Uterus (tissue), 2 donors: ENCODE measurements at regions not wholly inside any gene's neighbourhood (a gene's known extent, or its start where the extent isn't known, plus 50 kb on each side); places are given as distances from the start of the nearest gene placed in this dataset.

Source experiments
- POLR2A ChIP-seq, 2 donors: fragments of 450-650 bp; IDR thresholded peaks; one replicate each; pipeline ENCODE4 v1.6.1; 2016; ENCODE audit warnings: antibody characterized with exemption in 2 of 2, mild to moderate bottlenecking in 1 of 2, moderate library complexity in 1 of 2
- TF ChIP-seq, protein P1 (sequence below), 4 experiments: fragments of 200-600 bp in 2 of 4; fragments of 450-650 bp in 2 of 4; sonication (generic) in 2 of 4; IDR thresholded peaks; one replicate each; pipeline ENCODE4 v1.5.1; 2016 to 2019; ENCODE audit warnings: antibody characterized with exemption in 4 of 4, mild to moderate bottlenecking in 2 of 4, moderate library complexity in 1 of 4

- TF ChIP-seq, protein P1, sequence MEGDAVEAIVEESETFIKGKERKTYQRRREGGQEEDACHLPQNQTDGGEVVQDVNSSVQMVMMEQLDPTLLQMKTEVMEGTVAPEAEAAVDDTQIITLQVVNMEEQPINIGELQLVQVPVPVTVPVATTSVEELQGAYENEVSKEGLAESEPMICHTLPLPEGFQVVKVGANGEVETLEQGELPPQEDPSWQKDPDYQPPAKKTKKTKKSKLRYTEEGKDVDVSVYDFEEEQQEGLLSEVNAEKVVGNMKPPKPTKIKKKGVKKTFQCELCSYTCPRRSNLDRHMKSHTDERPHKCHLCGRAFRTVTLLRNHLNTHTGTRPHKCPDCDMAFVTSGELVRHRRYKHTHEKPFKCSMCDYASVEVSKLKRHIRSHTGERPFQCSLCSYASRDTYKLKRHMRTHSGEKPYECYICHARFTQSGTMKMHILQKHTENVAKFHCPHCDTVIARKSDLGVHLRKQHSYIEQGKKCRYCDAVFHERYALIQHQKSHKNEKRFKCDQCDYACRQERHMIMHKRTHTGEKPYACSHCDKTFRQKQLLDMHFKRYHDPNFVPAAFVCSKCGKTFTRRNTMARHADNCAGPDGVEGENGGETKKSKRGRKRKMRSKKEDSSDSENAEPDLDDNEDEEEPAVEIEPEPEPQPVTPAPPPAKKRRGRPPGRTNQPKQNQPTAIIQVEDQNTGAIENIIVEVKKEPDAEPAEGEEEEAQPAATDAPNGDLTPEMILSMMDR (IDR thresholded peaks at IDR 0.05) = no peak
- no peak for TF ChIP-seq POLR2A (IDR thresholded peaks at IDR 0.05)
These were observed 125.7 kb downstream of the MATN1 start for GRCh38 chr1:30597711-30598110.
